ENCODE measurements at regions not wholly inside any gene's neighbourhood (a gene's known extent, or its start where the extent isn't known, plus 50 kb on each side); places are given as distances from the start of the nearest gene placed in this dataset.

- TF ChIP-seq CTCF (IDR thresholded peaks at IDR 0.05) (no peak), EZH2 (IDR thresholded peaks at IDR 0.05) (no peak), EZH2phosphoT487 (IDR thresholded peaks at IDR 0.05) (no peak)
These were observed 55.2 kb upstream of the RREB1 start for GRCh38 chr6:7052443-7053011.

All from neural progenitor cell (in vitro differentiated cells).